IMR-90 (cell line): ENCODE measurements at regions not wholly inside any gene's neighbourhood (a gene's known extent, or its start where the extent isn't known, plus 50 kb on each side); places are given as distances from the start of the nearest gene placed in this dataset.

Experiments
- BHLHE40 ChIP-seq: fragments of 150-350 bp; IDR thresholded peaks from 2 replicates; pipeline ENCODE4 v1.6.1; 2016; ENCODE audit warnings: mild to moderate bottlenecking, low read depth, low read length
- CEBPB ChIP-seq: IDR thresholded peaks from 2 replicates; pipeline ENCODE4 v1.6.1; 2012; ENCODE audit warnings: low read depth, low read length, improper control_type of control experiment
- CTCF ChIP-seq: conservative IDR thresholded peaks from 2 replicates; pipeline ENCODE4 v1.5.1; 2012; ENCODE audit warnings: mild to moderate bottlenecking, low read depth, low read length, improper control_type of control experiment
- ELK1 ChIP-seq: fragments of 150-350 bp; IDR thresholded peaks from 2 replicates; pipeline ENCODE4 v1.6.1; 2016; ENCODE audit warnings: low read depth, mild to moderate bottlenecking, low read length, moderate library complexity, borderline replicate concordance
- FOS ChIP-seq: fragments of 150-350 bp; IDR thresholded peaks from 2 replicates; pipeline ENCODE4 v1.6.1; 2016; ENCODE audit warnings: low read depth, low read length
- MAFK ChIP-seq: IDR thresholded peaks from 2 replicates; pipeline ENCODE4 v1.6.1; 2012; ENCODE audit warnings: low read depth, low read length, improper control_type of control experiment
- POLR2A ChIP-seq: IDR thresholded peaks from 2 replicates; pipeline ENCODE4 v1.6.1; 2012; ENCODE audit warnings: mild to moderate bottlenecking, low read depth, low read length
- RAD21 ChIP-seq: IDR thresholded peaks from 2 replicates; pipeline ENCODE4 v1.6.1; 2012; ENCODE audit warnings: low read length, improper control_type of control experiment
- RCOR1 ChIP-seq: IDR thresholded peaks from 2 replicates; pipeline ENCODE4 v1.6.1; 2012; ENCODE audit warnings: mild to moderate bottlenecking, low read length, improper control_type of control experiment; ENCODE audit not compliant: insufficient replicate concordance
- RFX5 ChIP-seq: IDR thresholded peaks from 2 replicates; pipeline ENCODE4 v1.8.0; 2012; ENCODE audit warnings: low read depth, mild to moderate bottlenecking, low read length, moderate library complexity
- SMC3 ChIP-seq: fragments of 150-350 bp; IDR thresholded peaks from 2 replicates; pipeline ENCODE4 v1.6.1; 2016; ENCODE audit warnings: low read depth, mild to moderate bottlenecking, antibody characterized with exemption, low read length, moderate library complexity

- TF ChIP-seq CTCF (no peak), POLR2A (no peak), BHLHE40 (no peak), SMC3 (no peak), RAD21 (no peak), RFX5 (no peak), CEBPB (no peak), ELK1 (no peak), FOS (no peak), MAFK (no peak), RCOR1 (no peak)
Measured at GRCh38 chr7:1377111-1377909, 82.0 kb downstream of the MICALL2 start.
